D721Med (cell line): ENCODE measurements at regions not wholly inside any gene's neighbourhood (a gene's known extent, or its start where the extent isn't known, plus 50 kb on each side); places are given as distances from the start of the nearest gene placed in this dataset.

Experiments used
- DNase-seq: peaks from one replicate; pipeline ENCODE4 v3.0.0; 2011; ENCODE audit warnings: low spot score; ENCODE audit not compliant: insufficient read length
- FAIRE-seq: peaks from 2 replicates; lab custom pipeline; 2011; peaks lifted over from hg19 to GRCh38; lab: Jason Lieb, UNC
- CTCF ChIP-seq: IDR thresholded peaks from 2 replicates; pipeline ENCODE4 v1.5.1; 2012; ENCODE audit warnings: mild to moderate bottlenecking, control low read depth; ENCODE audit not compliant: insufficient read depth; ENCODE audit errors: missing control alignments

DNA sequence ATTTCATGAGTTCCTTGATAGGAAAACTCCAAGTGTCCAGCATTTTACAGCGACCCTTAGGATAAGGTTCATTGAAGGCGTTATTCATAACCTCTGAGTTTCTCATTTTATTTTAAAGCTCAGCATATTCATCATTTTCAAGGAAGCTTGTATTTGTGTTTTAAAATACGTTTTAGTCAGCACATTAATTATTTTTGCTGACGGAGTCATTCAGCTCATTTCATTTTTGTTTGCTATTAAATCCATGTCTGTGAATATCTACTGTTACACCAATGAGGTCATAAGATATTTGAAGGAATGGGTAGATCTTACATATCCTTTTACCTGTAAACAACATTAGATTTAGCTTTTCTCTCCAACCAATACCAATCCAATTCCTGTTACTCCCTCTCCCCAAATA lies 1766.3 kb upstream of the PCDH10 start:
- no peak for DNase-seq
- no peak for FAIRE-seq

GRCh38 chr4:131388277-131388676 lies 1760.8 kb upstream of the PCDH10 start:
- TF ChIP-seq CTCF = no peak
- no peak for DNase-seq
- FAIRE-seq = no peak

More for the DNA sequence above, 1766.3 kb upstream of the PCDH10 start:
- no peak for TF ChIP-seq CTCF

DNA sequence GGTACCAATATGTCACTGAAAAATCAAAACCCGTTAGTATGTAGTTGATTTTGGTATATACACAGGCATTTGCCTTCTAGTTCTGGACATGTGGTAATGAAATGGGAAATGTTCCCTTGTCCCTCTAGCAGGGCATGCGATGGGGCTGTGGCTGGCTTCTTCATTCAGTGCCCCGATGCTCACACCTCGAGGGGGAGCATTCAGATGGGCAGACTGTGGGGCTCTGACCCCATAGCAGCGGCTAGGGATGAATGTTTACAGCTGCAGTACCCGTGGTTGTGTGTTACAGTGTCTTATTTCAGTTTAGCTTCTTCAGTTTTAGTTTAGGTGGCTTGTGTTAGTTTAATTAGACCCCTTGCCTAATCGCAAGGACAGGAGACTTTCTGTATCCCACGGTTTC lies 1741.0 kb upstream of the PCDH10 start:
- DNase-seq (no peak), FAIRE-seq (no peak)
- TF ChIP-seq CTCF = no peak

DNA sequence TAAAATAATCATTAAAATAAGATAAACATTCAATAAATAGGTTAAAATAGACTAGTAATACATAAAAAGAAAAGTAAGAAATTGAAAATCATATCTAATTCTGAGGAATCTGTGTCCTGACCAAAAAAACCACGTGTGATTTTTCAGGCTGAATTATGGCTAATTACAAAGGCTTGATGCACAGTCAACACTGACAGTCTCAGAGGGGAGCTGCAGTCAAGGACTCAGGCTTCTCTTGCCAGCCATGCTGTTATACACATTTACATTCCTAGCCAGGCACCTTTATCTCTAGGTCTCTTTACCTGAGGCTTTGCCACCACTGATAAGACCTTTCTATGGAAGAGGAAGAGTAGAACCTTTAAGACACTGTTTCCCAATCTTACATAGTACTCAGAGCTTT lies 1737.7 kb upstream of the PCDH10 start:
- no peak for FAIRE-seq
- TF ChIP-seq CTCF = no peak

GRCh38 chr4:131419147-131419546 lies 1729.9 kb upstream of the PCDH10 start:
- TF ChIP-seq CTCF = no peak
- no peak for FAIRE-seq

More for the DNA sequence above, 1737.7 kb upstream of the PCDH10 start:
- no peak for DNase-seq

DNA sequence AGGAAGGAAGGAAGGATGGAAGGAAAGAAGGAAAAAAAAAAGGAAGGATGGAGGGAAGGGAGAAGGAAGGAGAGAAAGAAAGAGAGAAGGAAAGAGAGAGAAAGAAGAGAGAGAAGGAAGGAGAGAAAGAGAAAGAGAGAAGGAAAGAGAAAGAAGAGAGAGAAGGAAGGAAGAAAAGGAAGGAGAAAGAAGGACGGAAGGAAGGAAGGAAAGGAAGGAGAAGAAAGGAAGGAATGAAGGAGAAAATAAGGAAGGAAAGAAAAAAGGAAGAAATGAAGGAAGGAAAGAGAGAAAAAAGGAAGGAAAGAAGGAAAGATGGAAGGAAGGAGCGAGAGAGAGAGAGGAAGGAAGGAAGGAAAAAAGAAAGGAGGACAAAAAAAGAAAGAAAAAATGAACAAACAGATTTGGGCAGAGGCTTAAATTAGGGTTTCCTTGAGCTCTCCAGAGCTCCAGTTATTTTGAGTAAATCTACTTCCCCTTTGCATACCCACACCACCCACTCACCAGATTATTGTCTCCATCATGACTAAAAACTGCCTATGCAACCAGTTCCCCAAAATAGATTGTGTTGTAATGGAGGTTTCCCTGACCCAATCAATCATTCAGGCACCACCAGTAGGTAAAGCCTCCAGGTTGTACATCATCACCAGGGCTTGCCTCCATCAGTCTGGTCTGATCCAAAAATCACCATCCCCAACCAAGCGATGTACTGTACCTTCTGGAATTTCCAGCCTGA lies 1722.9 kb upstream of the PCDH10 start:
- no peak for FAIRE-seq
- DNase-seq = no peak
- no peak for TF ChIP-seq CTCF

More at GRCh38 chr4:131419147-131419546, 1729.9 kb upstream of the PCDH10 start:
- DNase-seq = no peak

GRCh38 chr4:131427000-131427399 lies 1722.1 kb upstream of the PCDH10 start:
- FAIRE-seq = no peak
- DNase-seq = no peak
- no peak for TF ChIP-seq CTCF
